ENCODE measurements at regions not wholly inside any gene's neighbourhood (a gene's known extent, or its start where the extent isn't known, plus 50 kb on each side); places are given as distances from the start of the nearest gene placed in this dataset.

- no peak for DNase-seq (ENCODE audit: low spot score)
Observed at GRCh38 chr17:70021726-70022125, 53.3 kb upstream of the KCNJ16 start.

- DNase-seq (ENCODE audit: low spot score) = no peak
Observed at GRCh38 chr17:70022175-70022574, 52.9 kb upstream of the KCNJ16 start.

GRCh38 chr17:70024253-70024652 is 50.8 kb upstream of the KCNJ16 start:
- no peak for DNase-seq (ENCODE audit: low spot score)

All from pons (tissue), 1 donor.